Liver (tissue), 8 donors: ENCODE measurements at regions not wholly inside any gene's neighbourhood (a gene's known extent, or its start where the extent isn't known, plus 50 kb on each side); places are given as distances from the start of the nearest gene placed in this dataset.

Experiments
- DNase-seq: peaks from one replicate; pipeline ENCODE4 v3.0.0-alpha.2; 2017; ENCODE audit warnings: low spot score
- H3K27ac ChIP-seq, 2 donors: one replicate each; pipeline ENCODE4 v1.7.0; 2013; ENCODE audit warnings: inconsistent platforms in 2 of 2, low read length in 2 of 2, control low read depth in 1 of 2, low read depth in 1 of 2, mild to moderate bottlenecking in 1 of 2
- H3K27me3 ChIP-seq, 4 donors: one replicate each; pipeline versions ENCODE4 v1.6.1 to v1.7.0; 2013; ENCODE audit warnings: low read length in 3 of 4, inconsistent platforms in 1 of 4, mild to moderate bottlenecking in 1 of 4, moderate library complexity in 1 of 4; ENCODE audit not compliant: control insufficient read depth in 4 of 4, insufficient read depth in 4 of 4
- H3K36me3 ChIP-seq, 4 donors: one replicate each; pipeline versions ENCODE4 v1.6.1 to v1.7.0; 2013; ENCODE audit warnings: low read length in 3 of 4, mild to moderate bottlenecking in 3 of 4, low read depth in 1 of 4, moderate library complexity in 1 of 4; ENCODE audit not compliant: control insufficient read depth in 4 of 4, insufficient read depth in 3 of 4
- H3K4me1 ChIP-seq, 4 donors: one replicate each; pipeline versions ENCODE4 v1.6.1 to v1.7.0; 2013; ENCODE audit warnings: low read length in 3 of 4, mild to moderate bottlenecking in 3 of 4, moderate library complexity in 1 of 4; ENCODE audit not compliant: control insufficient read depth in 4 of 4, insufficient read depth in 4 of 4
- H3K4me3 ChIP-seq, 3 donors: one replicate each; pipeline versions ENCODE4 v1.6.1 to v1.7.0; 2013; ENCODE audit warnings: low read length in 3 of 3, control low read depth in 1 of 3, low read depth in 1 of 3, mild to moderate bottlenecking in 1 of 3
- H3K9ac ChIP-seq, 2 donors: one replicate each; pipeline ENCODE4 v1.7.0; 2013; ENCODE audit warnings: low read length in 2 of 2, mild to moderate bottlenecking in 2 of 2, moderate library complexity in 2 of 2, control low read depth in 1 of 2, low read depth in 1 of 2
- H3K9me3 ChIP-seq, 4 donors: one replicate each; pipeline versions ENCODE4 v1.6.1 to v1.7.0; 2013; ENCODE audit warnings: low read length in 3 of 4; ENCODE audit not compliant: control insufficient read depth in 4 of 4
- ATF3 ChIP-seq: IDR thresholded peaks from 2 replicates; pipeline ENCODE4 v1.6.1; 2016; ENCODE audit warnings: antibody characterized with exemption
- CTCF ChIP-seq: fragments of 150-350 bp; IDR thresholded peaks from 2 replicates; pipeline ENCODE4 v1.5.1; 2017; ENCODE audit warnings: improper control_type of control experiment, low read depth, low read length; ENCODE audit not compliant: missing input control
- EGR1 ChIP-seq, 2 donors: IDR thresholded peaks; 2 replicates each; pipeline ENCODE4 v1.6.1; 2016 to 2018; ENCODE audit warnings: antibody characterized with exemption in 2 of 2, low read depth in 2 of 2
- GABPA ChIP-seq, 2 donors: IDR thresholded peaks in 1 of 2; conservative IDR thresholded peaks in 1 of 2; 2 replicates each; pipeline ENCODE4 v1.6.1; 2016; ENCODE audit warnings: antibody characterized with exemption in 2 of 2, mild to moderate bottlenecking in 1 of 2, moderate library complexity in 1 of 2
- HNF4G ChIP-seq: IDR thresholded peaks from 2 replicates; pipeline ENCODE4 v1.6.1; 2016; ENCODE audit warnings: antibody characterized with exemption
- JUND ChIP-seq, 2 donors: IDR thresholded peaks; 2 replicates each; pipeline ENCODE4 v1.6.1; 2016; ENCODE audit warnings: antibody characterized with exemption in 2 of 2
- MAX ChIP-seq: IDR thresholded peaks from 2 replicates; pipeline ENCODE4 v1.6.1; 2016; ENCODE audit warnings: antibody characterized with exemption
- NR2F2 ChIP-seq: IDR thresholded peaks from 2 replicates; pipeline ENCODE4 v1.6.1; 2016; ENCODE audit warnings: antibody characterized with exemption
- RAD21 ChIP-seq, 2 donors: IDR thresholded peaks; 2 replicates each; pipeline ENCODE4 v1.6.1; 2016; ENCODE audit warnings: antibody characterized with exemption in 2 of 2, mild to moderate bottlenecking in 2 of 2
- REST ChIP-seq: IDR thresholded peaks from 2 replicates; pipeline ENCODE4 v1.6.1; 2016; ENCODE audit warnings: antibody characterized with exemption, mild to moderate bottlenecking
- RXRA ChIP-seq, 2 donors: IDR thresholded peaks; 2 replicates each; pipeline ENCODE4 v1.6.1; 2017 to 2018; ENCODE audit warnings: antibody characterized with exemption in 2 of 2, mild to moderate bottlenecking in 1 of 2
- SP1 ChIP-seq: IDR thresholded peaks from 2 replicates; pipeline ENCODE4 v1.6.1; 2018; ENCODE audit warnings: antibody characterized with exemption, mild to moderate bottlenecking
- TAF1 ChIP-seq: conservative IDR thresholded peaks from 2 replicates; pipeline ENCODE4 v1.6.1; 2016; ENCODE audit warnings: antibody characterized with exemption, mild to moderate bottlenecking
- YY1 ChIP-seq: IDR thresholded peaks from 2 replicates; pipeline ENCODE4 v1.6.1; 2016; ENCODE audit warnings: antibody characterized with exemption, mild to moderate bottlenecking
- ZBTB33 ChIP-seq: IDR thresholded peaks from 2 replicates; pipeline ENCODE4 v1.6.1; 2016; ENCODE audit warnings: antibody characterized with exemption
- WGBS: extraction: QIAGEN DNeasy Blood & Tissue Kit; methylation state at CpG from one replicate; pipeline ENCODE4 v1.1.7; 2013; 5-methylcytosine and 5-hydroxymethylcytosine counted together
- donor health status: healthy.
- donor health status: healthy.
- donor health status: healthy.
- donor health status: healthy.
- donor health status: healthy.

GRCh38 chr4:34373456-34373855 lies 1870.9 kb downstream of the ARAP2 start (continued):
- TF ChIP-seq ZBTB33 (no peak), ATF3 (no peak), EGR1 (IDR thresholded peaks at IDR 0.05; ENCODE audit: low read depth in 2 of 2) (no peak)

- Histone ChIP-seq H3K4me3 (no peak overlapping the region), H3K4me1 (no peaks in the 10 kb centered on the region), H3K27me3 (peaks cover 0 to 4% (median 0%) of the 10 kb centered on the region in 4 donors), H3K9me3 (peaks cover 0 to 9% (median 4%) of the 10 kb centered on the region in 4 donors), H3K36me3 (no peaks in the 10 kb centered on the region), H3K27ac (no peak overlapping the region), H3K9ac (no peak overlapping the region)
- TF ChIP-seq NR2F2 (no peak), HNF4G (no peak), RAD21 (IDR thresholded peaks at IDR 0.05) (no peak), SP1 (no peak), RXRA (IDR thresholded peaks at IDR 0.05) (no peak), JUND (IDR thresholded peaks at IDR 0.05) (no peak)
- no peak for DNase-seq
- WGBS: 72% methylated on average over 2 of the region's 2 CpGs
Observed at GRCh38 chr4:34412233-34412632, 1832.1 kb downstream of the ARAP2 start.

GRCh38 chr4:34412911-34413310 lies 1831.4 kb downstream of the ARAP2 start:
- Histone ChIP-seq H3K27me3 (peaks cover 0 to 4% (median 0%) of the 10 kb centered on the region in 4 donors), H3K4me1 (no peaks in the 10 kb centered on the region), H3K27ac (no peak overlapping the region), H3K4me3 (no peak overlapping the region), H3K9me3 (peaks cover 0 to 9% (median 4%) of the 10 kb centered on the region in 4 donors), H3K9ac (no peak overlapping the region), H3K36me3 (no peaks in the 10 kb centered on the region)
- no peak for TF ChIP-seq YY1
- TF ChIP-seq RAD21 (IDR thresholded peaks at IDR 0.05): no peak
- no peak for TF ChIP-seq TAF1
- TF ChIP-seq SP1: no peak
- no peak for TF ChIP-seq REST
- TF ChIP-seq RXRA (IDR thresholded peaks at IDR 0.05): no peak
- no peak for TF ChIP-seq ATF3
- TF ChIP-seq MAX: no peak
- no peak for TF ChIP-seq CTCF
- TF ChIP-seq EGR1 (IDR thresholded peaks at IDR 0.05; ENCODE audit: low read depth in 2 of 2): no peak
- no peak for TF ChIP-seq ZBTB33
- TF ChIP-seq GABPA (IDR thresholded peaks at IDR 0.05 in 1 of 2, conservative IDR thresholded peaks at IDR 0.05 in 1 of 2): no peak
- TF ChIP-seq JUND (IDR thresholded peaks at IDR 0.05): no peak
- no peak for DNase-seq
- 76% methylated on average over 2 of the region's 2 CpGs for WGBS
